Left lobe of liver (tissue), 2 donors: ENCODE measurements at regions not wholly inside any gene's neighbourhood (a gene's known extent, or its start where the extent isn't known, plus 50 kb on each side); places are given as distances from the start of the nearest gene placed in this dataset.
"Not testable (repeated sequence)": the region's sequence is repeated elsewhere in the genome, so short reads cannot be mapped to it uniquely, and the experiment has no call there.

Experiments
- ATAC-seq: fragments of 200-7000 bp; cut with Tn5 transposase; one replicate; pipeline ENCODE4 v1.9.1; 2020; ENCODE audit warnings: mild to moderate bottlenecking, moderate library complexity
- DNase-seq: peaks from one replicate; pipeline ENCODE4 v3.0.0-alpha.2; 2020; ENCODE audit warnings: low spot score
- donor health status: DM: no; HTN: no; CAD: no; lungs with moderate emphysema.
- donor health status: DM: no; HTN: yes; CAD: no.

DNA sequence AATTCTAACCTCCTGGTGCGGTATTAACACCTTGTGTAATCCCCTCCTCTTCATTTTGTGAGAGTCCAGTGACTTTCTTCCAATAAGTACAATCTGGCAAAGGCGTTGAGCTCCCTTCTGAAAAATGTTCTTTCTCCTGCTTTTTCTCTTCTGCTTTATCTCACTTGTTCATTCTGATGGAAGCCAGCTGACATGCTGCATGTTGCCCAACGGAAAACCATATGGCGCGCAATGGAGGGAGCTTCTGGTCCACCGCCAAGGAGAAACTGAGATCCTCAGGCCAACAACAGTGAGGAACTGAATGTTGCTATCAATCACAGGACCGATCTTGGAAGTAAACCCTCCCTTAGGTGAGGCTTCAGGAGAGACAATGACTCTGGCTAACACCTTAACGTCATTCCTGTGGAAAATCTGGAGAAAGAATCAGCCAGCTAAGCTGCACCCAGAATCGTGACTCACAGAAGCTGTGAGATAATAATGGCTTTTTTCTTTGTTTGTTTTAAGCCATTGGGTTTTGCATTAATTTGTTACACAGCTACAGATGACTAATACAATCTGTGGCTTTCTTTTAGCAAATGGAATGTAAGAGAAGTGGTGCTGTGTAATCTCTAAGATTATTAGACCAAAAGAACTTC, 1323.9 kb upstream of the DDX18 start:
- DNase-seq (no peak), ATAC-seq (no peak)

DNA sequence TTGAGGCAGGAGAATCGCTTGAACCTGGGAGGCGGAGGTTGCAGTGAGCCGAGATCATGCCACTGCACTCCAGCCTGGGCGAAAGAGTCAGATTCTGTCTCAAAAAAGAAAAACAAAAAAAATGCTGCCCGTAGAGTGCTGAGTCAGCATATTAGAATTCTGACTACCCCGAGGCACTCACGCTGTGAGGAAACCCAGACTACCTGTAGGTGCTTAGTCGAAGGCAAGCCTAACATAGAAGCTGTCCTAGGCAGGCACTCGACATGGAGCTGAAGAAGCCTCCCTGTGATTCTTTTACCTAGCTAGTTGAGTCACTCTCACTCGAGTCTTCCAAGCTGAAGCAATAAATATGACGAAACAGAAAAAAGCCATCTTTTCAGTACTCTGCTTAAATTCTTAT, 1323.2 kb upstream of the DDX18 start:
- no peak for DNase-seq
- no peak for ATAC-seq

DNA sequence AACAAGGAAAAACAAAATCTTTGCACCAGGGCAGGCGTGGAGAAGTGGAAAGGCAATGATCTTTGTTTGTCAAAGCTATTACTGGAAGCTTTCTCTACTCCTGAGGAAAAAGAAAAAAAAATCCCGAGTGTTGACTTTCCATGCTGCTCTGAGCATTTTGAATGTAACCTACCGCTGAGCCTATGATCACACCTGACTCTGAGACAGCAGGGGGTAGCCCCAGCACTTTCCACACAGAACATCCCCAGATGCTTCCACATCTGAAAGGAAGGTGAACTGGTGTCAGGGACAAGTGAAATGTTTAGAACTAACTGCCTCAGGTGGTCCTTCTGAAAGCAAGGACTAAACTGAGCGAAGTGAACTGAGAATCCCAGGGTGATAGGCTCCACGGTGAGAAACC, 1315.1 kb upstream of the DDX18 start:
- ATAC-seq (no peak), DNase-seq (no peak)

DNA sequence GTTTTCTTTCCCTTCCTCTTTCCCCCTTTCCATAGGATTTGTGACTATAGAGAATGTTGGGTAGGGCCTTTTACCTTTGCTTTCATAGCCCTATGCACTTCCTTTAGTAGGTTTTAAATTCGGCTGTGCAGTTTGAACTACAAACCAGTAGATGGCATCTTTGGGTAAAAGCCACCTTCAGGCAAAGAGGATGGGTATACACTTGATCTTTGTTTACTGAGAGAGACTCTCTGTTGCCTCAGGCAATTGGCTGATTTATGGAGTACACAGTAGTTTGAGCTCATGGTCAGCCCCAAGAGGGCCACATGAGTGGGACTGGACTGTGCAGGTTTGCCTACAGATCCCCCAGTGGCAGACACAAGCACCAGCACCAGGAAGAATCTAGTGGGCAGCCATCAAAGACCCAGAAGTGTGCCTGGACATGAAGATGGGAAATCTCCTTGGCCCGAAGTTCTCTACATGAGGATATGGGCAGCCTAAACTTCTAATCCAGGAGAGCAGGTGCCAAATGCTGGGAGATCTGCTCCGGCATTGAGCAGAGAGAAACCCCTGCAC, 1304.3 kb upstream of the DDX18 start:
- peak; percentile 90 for ATAC-seq
- no peak for DNase-seq

DNA sequence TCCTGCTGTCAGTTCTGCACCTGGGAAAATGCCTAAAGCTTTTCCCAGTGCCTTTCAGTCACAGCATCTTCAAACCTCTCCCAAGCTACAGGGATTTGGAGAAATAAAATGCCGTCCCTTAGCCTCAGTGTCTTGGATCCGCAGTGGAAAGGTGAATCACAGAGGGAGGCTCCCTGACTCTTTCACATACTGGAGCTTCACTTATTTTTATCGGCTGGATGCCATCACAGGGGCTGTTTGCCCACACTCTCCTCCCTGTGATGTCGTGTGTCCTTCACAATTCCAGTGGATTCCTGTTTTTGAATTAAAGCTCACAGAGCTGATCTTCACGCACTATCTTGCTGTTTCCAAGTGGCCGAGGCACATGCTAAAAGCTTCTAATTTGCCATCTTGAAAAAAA, 1303.1 kb upstream of the DDX18 start:
- no peak for ATAC-seq
- no peak for DNase-seq

DNA sequence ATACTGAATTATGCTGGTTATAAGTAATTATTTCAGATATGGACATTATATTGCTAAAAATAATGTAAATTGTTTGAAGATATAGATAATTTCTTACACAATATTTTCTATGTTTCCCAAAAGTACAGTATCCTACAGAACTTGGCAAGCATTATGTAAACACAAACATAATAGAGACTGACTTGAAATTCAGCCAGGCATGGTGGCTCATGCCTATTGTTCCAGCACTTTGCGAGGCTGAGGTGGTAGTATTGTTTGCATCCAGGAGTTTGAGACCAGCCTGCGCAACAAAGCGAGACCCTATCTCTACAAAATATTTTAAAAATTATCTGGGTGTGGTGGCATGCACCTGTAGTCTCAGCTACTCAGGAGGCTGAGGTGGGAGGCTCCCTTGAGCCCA, 1300.5 kb upstream of the DDX18 start:
- no peak for ATAC-seq

DNA sequence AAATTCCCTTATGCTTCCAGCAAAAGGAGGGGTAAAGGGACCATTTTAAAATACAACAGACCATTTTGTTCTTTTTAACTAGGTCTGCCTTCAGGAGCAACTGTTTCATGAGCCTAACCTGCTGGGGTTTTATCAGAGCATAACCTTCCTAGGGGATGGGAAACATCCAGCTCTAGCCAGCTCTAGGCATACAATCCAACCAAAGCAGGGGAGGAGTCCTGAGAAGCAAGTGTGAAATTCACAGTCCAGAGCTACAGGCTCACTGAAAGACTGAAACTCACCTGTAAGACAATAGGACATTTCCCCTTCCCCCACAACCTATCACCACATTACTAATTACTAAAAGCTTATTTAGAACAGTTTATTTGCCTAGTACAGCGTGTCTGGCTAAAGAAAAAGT, 1296.6 kb upstream of the DDX18 start:
- ATAC-seq = no peak

More for the DNA sequence above, 1300.5 kb upstream of the DDX18 start:
- no peak for DNase-seq

DNA sequence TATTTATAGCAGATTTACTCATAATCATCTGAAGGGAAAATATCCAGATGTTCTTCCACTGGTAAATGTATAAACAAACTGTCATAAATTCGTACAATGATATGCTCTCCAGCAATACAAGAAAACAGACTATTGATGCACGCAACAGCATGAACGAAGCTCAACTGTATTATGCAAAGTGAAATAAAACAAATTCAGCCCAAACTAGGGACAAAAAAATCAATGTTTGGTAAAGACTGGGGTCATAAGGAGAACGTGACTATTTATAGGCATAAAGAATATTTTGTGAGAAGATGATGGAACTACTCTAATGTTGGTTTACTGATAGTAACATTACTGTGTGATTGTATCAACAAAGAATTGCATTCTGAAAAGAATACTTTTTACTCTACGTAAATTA, 1276.7 kb upstream of the DDX18 start:
- DNase-seq (no peak), ATAC-seq (no peak)

More for the DNA sequence above, 1296.6 kb upstream of the DDX18 start:
- DNase-seq = no peak

DNA sequence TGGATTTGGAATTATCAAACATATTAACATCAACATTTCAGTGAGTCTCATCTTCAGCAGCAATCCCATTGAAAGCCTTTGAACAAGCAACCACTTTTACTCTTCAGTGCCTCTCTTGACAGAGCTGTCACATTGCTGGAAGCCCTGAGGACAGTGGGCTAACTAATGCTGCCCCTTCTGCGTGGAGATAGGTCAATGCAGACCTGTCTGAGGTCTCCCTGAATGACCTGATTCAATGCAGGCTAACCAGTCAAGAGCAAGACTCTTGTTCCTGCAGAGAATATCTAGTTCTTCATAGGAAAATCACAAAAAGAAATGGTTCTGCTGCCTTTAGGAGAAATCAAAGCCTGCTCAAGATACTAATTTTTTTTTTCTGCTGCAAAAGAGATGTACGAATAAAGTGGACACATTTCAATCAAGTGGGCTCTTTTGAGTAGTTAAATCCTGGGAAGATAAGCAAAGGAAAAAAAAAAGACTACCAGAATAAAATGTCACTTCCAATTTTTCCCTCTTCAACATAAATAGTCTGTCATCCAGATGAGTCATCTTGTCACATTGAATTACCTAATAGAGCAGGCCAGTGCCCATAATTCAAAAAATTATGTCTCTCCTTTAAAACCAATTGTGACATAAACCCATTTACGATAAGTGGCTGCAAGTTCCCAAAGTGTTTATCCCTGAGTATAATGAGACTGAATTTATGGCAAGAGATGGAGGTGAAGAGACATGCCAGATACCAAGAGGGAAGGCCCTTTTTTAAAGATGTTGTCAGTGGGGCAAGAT, 1269.0 kb upstream of the DDX18 start:
- DNase-seq = no peak
- ATAC-seq = no peak

DNA sequence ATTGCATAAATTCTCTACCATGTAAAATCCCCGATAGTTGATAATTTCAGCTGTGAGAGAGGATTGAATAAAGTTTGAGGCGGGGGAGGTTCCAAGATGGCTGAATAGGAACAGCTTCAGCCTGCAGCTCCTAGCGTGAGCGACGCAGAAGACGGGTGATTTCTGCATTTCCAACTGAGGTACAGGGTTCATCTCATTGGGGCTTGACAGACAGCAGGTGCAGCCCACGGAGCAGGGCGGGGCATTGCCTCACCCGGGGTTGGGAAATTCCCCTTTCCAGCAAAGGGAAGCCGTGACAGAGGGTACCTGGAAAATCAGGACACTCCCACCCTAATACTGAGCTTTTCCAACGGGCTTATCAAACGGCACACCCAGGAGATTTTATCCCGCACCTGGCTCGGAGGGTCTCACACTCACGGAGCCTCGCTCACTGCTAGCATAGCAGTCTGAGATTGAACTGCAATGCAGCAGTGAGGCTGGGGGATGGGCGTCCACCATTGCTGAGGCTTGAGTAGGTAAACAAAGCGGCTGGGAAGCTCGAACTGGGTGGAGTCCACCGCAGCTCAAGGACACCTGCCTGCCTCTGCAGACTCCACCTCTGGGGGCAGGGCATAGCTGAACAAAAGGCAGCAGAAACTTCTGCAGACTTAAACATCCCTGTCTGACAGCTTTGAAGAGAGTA, 1261.6 kb upstream of the DDX18 start:
- not testable (repeated sequence) for ATAC-seq, DNase-seq

DNA sequence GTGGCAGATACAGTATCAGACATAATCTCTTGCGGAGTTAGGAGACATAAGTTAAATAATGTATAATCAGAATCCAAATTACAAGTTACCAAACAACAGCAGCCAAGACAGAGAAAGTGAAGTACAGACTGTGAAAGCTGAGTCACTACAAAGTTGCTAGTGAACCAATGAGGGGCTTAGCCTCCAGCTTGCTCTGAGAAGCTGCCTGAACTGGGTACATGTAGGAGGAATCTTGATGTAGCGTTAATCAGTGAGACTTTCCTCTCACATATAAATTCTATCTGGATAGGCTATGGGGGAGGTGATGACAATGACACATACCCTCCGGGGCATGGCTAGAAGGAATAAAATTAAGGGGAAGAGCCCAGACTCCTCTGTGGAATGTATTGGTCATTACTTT, 1234.3 kb upstream of the DDX18 start:
- ATAC-seq (no peak), DNase-seq (no peak)

DNA sequence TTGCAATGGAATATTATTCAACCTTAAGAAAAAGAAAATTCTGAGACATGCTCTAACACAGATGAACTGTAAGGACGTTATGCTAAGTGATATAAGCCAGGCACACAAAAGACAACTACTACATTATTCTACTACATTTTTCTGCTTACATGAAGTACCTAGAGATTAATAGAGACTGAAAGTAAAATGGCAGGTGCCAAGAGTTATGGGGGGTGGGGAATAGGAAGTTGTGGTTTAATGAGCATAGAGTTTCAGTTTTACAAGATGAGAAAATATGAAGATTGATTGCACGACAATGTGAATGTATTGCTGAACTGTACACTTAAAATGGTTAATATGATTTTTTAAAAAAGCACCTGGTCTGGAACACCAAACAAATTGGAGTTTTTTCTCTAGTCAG, 1231.6 kb upstream of the DDX18 start:
- ATAC-seq (no peak), DNase-seq (no peak)

DNA sequence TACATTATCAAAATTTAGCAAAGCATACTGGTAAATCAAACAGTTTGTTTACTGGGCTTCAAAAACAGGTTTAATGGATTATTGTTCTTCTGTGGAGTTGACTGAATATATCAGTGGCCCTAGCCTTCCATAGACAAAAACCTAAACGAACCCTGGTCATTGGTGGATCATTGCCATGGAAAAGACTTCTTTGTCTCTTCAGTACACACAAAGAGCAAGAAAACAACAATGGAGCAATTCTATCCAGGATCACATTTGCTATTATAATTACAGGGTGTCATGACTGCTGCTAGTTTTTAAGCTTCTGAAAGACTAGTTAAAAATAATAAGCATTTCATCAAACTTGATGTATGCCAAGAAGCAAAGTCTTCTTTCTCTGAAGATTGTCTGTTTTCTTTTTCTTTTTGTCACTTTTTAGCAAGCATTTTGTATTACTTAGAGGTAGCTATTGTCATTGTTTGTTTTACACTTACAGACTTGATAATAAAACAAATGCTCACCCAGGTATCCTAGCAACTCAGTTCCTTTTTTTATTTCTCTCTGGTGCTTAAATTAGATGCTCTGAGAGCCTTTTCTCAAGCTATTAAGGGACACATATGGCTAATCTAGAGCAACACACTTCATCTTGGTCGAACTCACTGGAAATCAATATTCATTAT, 1228.7 kb upstream of the DDX18 start:
- DNase-seq (no peak), ATAC-seq (no peak)

DNA sequence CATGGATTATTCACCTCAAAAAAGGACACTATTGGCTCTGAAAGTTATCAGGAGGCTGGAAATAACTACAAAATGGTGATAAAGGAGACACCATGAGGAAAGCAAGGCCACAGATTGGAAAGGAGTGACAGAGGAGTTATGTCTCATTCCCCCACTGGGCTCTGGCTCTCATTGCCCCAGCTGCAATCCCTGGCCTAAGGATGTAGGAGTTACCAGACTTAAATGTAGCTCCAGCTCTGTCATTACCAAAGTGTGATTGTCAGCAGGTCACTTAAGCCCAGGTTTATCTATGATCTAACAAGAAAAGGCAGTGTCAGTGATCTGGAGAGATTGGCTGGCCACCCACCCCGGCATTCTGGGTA, 1228.2 kb upstream of the DDX18 start:
- ATAC-seq = no peak

More for the DNA sequence above, 1228.2 kb upstream of the DDX18 start:
- DNase-seq = no peak
